ENCODE measurements at regions not wholly inside any gene's neighbourhood (a gene's known extent, or its start where the extent isn't known, plus 50 kb on each side); places are given as distances from the start of the nearest gene placed in this dataset.

DNA sequence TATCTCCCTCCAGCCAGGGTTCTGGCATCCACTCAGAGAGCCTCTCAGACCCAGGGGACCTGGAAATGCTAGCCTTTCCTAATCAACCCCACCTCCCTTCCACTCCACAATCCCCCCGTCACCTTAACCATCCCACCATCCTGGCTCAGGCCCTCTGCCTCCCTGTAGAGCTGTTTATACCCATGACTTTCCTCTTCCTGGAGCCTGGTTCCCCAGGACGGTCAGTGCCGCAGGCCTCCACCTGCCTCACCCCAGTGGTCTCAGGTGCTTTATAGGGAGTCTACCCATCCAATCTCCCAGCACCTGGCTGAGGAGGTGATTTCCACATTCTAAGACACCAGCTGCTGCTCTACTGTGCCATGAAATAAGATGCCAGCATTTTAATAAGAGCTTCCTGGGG is 1159.5 kb downstream of the TBC1D22A start:
- CTCF ChIA-PET, result no interaction called here

DNA sequence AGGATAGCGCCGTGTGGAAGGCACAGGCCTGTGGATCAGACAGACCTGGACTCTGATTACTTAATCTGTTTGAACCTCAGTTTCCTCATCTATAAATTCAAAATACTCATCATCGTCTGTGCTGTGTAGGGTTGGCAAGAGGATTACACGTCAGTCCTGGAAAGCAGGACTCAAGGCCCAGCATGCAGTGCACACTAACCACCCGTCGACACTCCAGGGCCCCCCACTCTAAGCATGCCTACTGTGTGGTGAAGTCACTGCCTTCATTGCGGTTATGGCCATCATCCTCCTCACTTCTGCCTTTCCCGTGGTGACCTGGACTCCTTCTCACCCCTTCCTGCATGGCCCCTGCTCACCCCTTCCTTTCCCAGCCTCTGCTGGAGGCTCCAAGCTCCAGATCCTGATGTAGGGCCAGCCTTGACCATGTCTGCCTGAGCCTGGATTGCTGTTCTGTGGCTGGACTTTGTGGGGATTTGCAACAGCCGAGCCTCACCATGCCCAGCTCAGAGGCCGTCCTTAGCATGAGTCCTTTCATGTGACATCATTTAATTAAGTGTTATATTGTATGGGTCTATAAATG is 1158.0 kb downstream of the TBC1D22A start:
- DNase-seq, result no peak
- Histone ChIP-seq H3K27me3 (replicated peaks in 1 of 4; ENCODE audit: control extremely low read depth in 1 of 4, control insufficient read depth in 3 of 4, insufficient read depth in 4 of 4, low read length in 3 of 4) (no peaks in the 10 kb centered on the region), H2AFZ (ENCODE audit: insufficient read depth, low read depth, low read length, poor library complexity, severe bottlenecking) (no peak overlapping the region), H3K4me2 (replicated peaks; ENCODE audit: low read depth, low read length, poor library complexity, severe bottlenecking) (no peak overlapping the region), H3K36me3 (replicated peaks in 1 of 2; ENCODE audit: control extremely low read depth in 1 of 2, control insufficient read depth in 1 of 2, extremely low read depth in 1 of 2, insufficient read depth in 2 of 2, low read length in 1 of 2) (no peaks in the 10 kb centered on the region), H3K27ac (ENCODE audit: low read length in 2 of 2) (no peak overlapping the region), H3K9me3 (ENCODE audit: control extremely low read depth in 1 of 3, control insufficient read depth in 2 of 3, insufficient read depth in 1 of 3, low read length in 2 of 3) (peaks cover 0 to 21% (median 5%) of the 10 kb centered on the region in 3 donors), H3K4me1 (ENCODE audit: control insufficient read depth in 2 of 2, insufficient read depth in 2 of 2, low read length in 2 of 2) (peaks cover 0 to 30% of the 10 kb centered on the region in 2 donors), H3K4me3 (ENCODE audit: control extremely low read depth in 1 of 5, extremely low read depth in 1 of 5, insufficient read depth in 1 of 5, low read depth in 2 of 5, low read length in 4 of 5) (no peak overlapping the region), H3K79me2 (ENCODE audit: control insufficient read depth, insufficient read depth, low read length) (no peaks in the 10 kb centered on the region), H4K20me1 (ENCODE audit: control insufficient read depth, insufficient read depth, low read length, poor library complexity, severe bottlenecking) (no peaks in the 10 kb centered on the region), H3K9ac (ENCODE audit: low read length) (no peak overlapping the region)
- CTCF ChIA-PET, result interaction anchor here (1.2 kb wide), 1 partner anchor 8 kb away, joined by 3 read pairs; no protein-coding TSS in a partner anchor
- Mint-ChIP-seq H3K27me3 (peaks cover 11% of the 10 kb centered on the region), H3K4me1 (peaks cover 28% of the 10 kb centered on the region), H3K4me3 (no peak overlapping the region), H3K27ac (no peak overlapping the region), H3K9me3 (ENCODE audit: insufficient read depth) (peaks cover 3% of the 10 kb centered on the region)
- ATAC-seq (ENCODE audit: low read depth), result no peak
- TF ChIP-seq, protein P1, sequence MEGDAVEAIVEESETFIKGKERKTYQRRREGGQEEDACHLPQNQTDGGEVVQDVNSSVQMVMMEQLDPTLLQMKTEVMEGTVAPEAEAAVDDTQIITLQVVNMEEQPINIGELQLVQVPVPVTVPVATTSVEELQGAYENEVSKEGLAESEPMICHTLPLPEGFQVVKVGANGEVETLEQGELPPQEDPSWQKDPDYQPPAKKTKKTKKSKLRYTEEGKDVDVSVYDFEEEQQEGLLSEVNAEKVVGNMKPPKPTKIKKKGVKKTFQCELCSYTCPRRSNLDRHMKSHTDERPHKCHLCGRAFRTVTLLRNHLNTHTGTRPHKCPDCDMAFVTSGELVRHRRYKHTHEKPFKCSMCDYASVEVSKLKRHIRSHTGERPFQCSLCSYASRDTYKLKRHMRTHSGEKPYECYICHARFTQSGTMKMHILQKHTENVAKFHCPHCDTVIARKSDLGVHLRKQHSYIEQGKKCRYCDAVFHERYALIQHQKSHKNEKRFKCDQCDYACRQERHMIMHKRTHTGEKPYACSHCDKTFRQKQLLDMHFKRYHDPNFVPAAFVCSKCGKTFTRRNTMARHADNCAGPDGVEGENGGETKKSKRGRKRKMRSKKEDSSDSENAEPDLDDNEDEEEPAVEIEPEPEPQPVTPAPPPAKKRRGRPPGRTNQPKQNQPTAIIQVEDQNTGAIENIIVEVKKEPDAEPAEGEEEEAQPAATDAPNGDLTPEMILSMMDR (IDR thresholded peaks at IDR 0.05), result no peak
- no peak for TF ChIP-seq EZH2 (IDR thresholded peaks at IDR 0.05; ENCODE audit: borderline replicate concordance, insufficient read depth, low read depth, low read length, poor library complexity, severe bottlenecking)
- 73% methylated on average over 7 of the region's 10 CpGs for WGBS (ENCODE audit: insufficient coverage)
- POLR2A ChIA-PET, result no interaction called here
- intact Hi-C loops (cut with micrococcal nuclease), result no loop called here

More for the DNA sequence above, 1159.5 kb downstream of the TBC1D22A start:
- Mint-ChIP-seq H3K9me3 (ENCODE audit: insufficient read depth) (peaks cover 3% of the 10 kb centered on the region), H3K27ac (no peak overlapping the region), H3K27me3 (peaks cover 13% of the 10 kb centered on the region), H3K4me1 (peaks cover 32% of the 10 kb centered on the region), H3K4me3 (no peak overlapping the region)
- Histone ChIP-seq H3K4me2 (replicated peaks; ENCODE audit: low read depth, low read length, poor library complexity, severe bottlenecking) (no peak overlapping the region), H2AFZ (ENCODE audit: insufficient read depth, low read depth, low read length, poor library complexity, severe bottlenecking) (no peak overlapping the region), H3K27me3 (replicated peaks in 1 of 4; ENCODE audit: control extremely low read depth in 1 of 4, control insufficient read depth in 3 of 4, insufficient read depth in 4 of 4, low read length in 3 of 4) (no peaks in the 10 kb centered on the region), H3K4me3 (ENCODE audit: control extremely low read depth in 1 of 5, extremely low read depth in 1 of 5, insufficient read depth in 1 of 5, low read depth in 2 of 5, low read length in 4 of 5) (no peak overlapping the region), H3K36me3 (replicated peaks in 1 of 2; ENCODE audit: control extremely low read depth in 1 of 2, control insufficient read depth in 1 of 2, extremely low read depth in 1 of 2, insufficient read depth in 2 of 2, low read length in 1 of 2) (no peaks in the 10 kb centered on the region), H3K4me1 (ENCODE audit: control insufficient read depth in 2 of 2, insufficient read depth in 2 of 2, low read length in 2 of 2) (peaks cover 0 to 30% of the 10 kb centered on the region in 2 donors), H3K27ac (ENCODE audit: low read length in 2 of 2) (no peak overlapping the region), H3K9me3 (ENCODE audit: control extremely low read depth in 1 of 3, control insufficient read depth in 2 of 3, insufficient read depth in 1 of 3, low read length in 2 of 3) (peaks cover 0 to 21% (median 5%) of the 10 kb centered on the region in 3 donors), H3K79me2 (ENCODE audit: control insufficient read depth, insufficient read depth, low read length) (no peaks in the 10 kb centered on the region), H3K9ac (ENCODE audit: low read length) (no peak overlapping the region), H4K20me1 (ENCODE audit: control insufficient read depth, insufficient read depth, low read length, poor library complexity, severe bottlenecking) (no peaks in the 10 kb centered on the region)
- 75% methylated on average over 1 of the region's 3 CpGs for WGBS (ENCODE audit: insufficient coverage)
- no peak for ATAC-seq (ENCODE audit: low read depth)
- no peak for DNase-seq
- intact Hi-C loops (cut with micrococcal nuclease), result no loop called here
- no peak for TF ChIP-seq EZH2 (IDR thresholded peaks at IDR 0.05; ENCODE audit: borderline replicate concordance, insufficient read depth, low read depth, low read length, poor library complexity, severe bottlenecking)
- TF ChIP-seq, protein P1 (IDR thresholded peaks at IDR 0.05), result no peak
- POLR2A ChIA-PET, result no interaction called here
